SK-N-SH treated with all-trans-retinoic acid at 6 μM for 48 hours (cell line): ENCODE measurements at regions not wholly inside any gene's neighbourhood (a gene's known extent, or its start where the extent isn't known, plus 50 kb on each side); places are given as distances from the start of the nearest gene placed in this dataset.

Experiments used
- ISL1 ChIP-seq: fragments of 250-450 bp; sonication (Bioruptor Pico); IDR thresholded peaks from 2 replicates; pipeline ENCODE4 v2.1.2; 2022; ENCODE audit warnings: mild to moderate bottlenecking, moderate library complexity
- TCF4 ChIP-seq: fragments of 250-450 bp; sonication (Bioruptor Pico); IDR thresholded peaks from 2 replicates; pipeline ENCODE4 v1.8.0; 2021; ENCODE audit warnings: mild to moderate bottlenecking, moderate library complexity, borderline replicate concordance
- ZFP3 ChIP-seq: fragments of 250-450 bp; sonication (Bioruptor Pico); IDR thresholded peaks from 2 replicates; pipeline ENCODE4 v1.5.0; 2020; ENCODE audit warnings: mild to moderate bottlenecking, moderate library complexity
- ZFP30 ChIP-seq: fragments of 450-650 bp; formaldehyde crosslinking; IDR thresholded peaks from 2 replicates; pipeline ENCODE4 v1.5.0; 2022; ENCODE audit warnings: mild to moderate bottlenecking, moderate library complexity
- ZNF70 ChIP-seq: fragments of 450-650 bp; formaldehyde crosslinking; IDR thresholded peaks from 2 replicates; pipeline ENCODE4 v1.5.0; 2020; ENCODE audit warnings: mild to moderate bottlenecking, moderate library complexity
- TF ChIP-seq, protein P1 (sequence below): fragments of 250-450 bp; sonication (Bioruptor Pico); IDR thresholded peaks from 2 replicates; pipeline ENCODE4 v1.5.1; 2020; ENCODE audit warnings: low read depth, mild to moderate bottlenecking, moderate library complexity
- TF ChIP-seq, protein P2 (sequence below): fragments of 250-450 bp; sonication (Bioruptor Pico); IDR thresholded peaks from 2 replicates; pipeline ENCODE4 v1.8.0; 2020; ENCODE audit warnings: mild to moderate bottlenecking, moderate library complexity, borderline replicate concordance
- TF ChIP-seq, protein P3 (sequence below): fragments of 250-450 bp; sonication (Bioruptor Pico); IDR thresholded peaks from 2 replicates; pipeline ENCODE4 v1.8.0; 2021; ENCODE audit warnings: low read depth, mild to moderate bottlenecking, moderate library complexity, borderline replicate concordance
- TF ChIP-seq, protein P4 (sequence below): fragments of 250-450 bp; sonication (Bioruptor Pico); IDR thresholded peaks from 2 replicates; pipeline ENCODE4 v1.5.0; 2020; ENCODE audit warnings: mild to moderate bottlenecking, moderate library complexity
- TF ChIP-seq, protein P5 (sequence below): fragments of 250-450 bp; sonication (Bioruptor Pico); IDR thresholded peaks from 2 replicates; pipeline ENCODE4 v1.5.1; 2021; ENCODE audit warnings: mild to moderate bottlenecking, moderate library complexity

DNA sequence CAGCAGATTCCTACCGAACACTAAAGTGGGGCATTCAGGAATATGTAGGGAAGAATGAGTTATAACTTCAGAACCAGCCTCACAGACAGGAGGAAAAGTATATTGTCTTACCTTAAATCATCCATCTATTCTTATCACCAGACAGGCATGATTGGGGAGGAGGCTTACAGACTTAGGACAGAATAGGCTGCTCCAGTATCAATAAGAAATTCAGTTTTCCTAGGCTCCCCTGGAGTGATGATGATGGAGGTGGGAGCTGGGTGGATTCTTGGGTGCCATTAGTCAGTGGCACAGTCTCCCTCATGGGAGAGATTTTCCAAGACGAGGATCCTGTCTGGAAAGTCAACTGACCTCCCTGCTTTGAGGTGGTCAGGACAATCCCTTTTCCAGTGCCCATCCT is 225.0 kb downstream of the AASDHPPT start:
- TF ChIP-seq, protein P1, sequence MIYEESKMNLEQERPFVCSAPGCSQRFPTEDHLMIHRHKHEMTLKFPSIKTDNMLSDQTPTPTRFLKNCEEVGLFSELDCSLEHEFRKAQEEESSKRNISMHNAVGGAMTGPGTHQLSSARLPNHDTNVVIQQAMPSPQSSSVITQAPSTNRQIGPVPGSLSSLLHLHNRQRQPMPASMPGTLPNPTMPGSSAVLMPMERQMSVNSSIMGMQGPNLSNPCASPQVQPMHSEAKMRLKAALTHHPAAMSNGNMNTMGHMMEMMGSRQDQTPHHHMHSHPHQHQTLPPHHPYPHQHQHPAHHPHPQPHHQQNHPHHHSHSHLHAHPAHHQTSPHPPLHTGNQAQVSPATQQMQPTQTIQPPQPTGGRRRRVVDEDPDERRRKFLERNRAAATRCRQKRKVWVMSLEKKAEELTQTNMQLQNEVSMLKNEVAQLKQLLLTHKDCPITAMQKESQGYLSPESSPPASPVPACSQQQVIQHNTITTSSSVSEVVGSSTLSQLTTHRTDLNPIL: no peak
- TF ChIP-seq, protein P2, sequence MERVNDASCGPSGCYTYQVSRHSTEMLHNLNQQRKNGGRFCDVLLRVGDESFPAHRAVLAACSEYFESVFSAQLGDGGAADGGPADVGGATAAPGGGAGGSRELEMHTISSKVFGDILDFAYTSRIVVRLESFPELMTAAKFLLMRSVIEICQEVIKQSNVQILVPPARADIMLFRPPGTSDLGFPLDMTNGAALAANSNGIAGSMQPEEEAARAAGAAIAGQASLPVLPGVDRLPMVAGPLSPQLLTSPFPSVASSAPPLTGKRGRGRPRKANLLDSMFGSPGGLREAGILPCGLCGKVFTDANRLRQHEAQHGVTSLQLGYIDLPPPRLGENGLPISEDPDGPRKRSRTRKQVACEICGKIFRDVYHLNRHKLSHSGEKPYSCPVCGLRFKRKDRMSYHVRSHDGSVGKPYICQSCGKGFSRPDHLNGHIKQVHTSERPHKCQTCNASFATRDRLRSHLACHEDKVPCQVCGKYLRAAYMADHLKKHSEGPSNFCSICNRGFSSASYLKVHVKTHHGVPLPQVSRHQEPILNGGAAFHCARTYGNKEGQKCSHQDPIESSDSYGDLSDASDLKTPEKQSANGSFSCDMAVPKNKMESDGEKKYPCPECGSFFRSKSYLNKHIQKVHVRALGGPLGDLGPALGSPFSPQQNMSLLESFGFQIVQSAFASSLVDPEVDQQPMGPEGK: no peak
- no peak for TF ChIP-seq ZFP3 (CRISPR knock-in tag)
- TF ChIP-seq, protein P3, sequence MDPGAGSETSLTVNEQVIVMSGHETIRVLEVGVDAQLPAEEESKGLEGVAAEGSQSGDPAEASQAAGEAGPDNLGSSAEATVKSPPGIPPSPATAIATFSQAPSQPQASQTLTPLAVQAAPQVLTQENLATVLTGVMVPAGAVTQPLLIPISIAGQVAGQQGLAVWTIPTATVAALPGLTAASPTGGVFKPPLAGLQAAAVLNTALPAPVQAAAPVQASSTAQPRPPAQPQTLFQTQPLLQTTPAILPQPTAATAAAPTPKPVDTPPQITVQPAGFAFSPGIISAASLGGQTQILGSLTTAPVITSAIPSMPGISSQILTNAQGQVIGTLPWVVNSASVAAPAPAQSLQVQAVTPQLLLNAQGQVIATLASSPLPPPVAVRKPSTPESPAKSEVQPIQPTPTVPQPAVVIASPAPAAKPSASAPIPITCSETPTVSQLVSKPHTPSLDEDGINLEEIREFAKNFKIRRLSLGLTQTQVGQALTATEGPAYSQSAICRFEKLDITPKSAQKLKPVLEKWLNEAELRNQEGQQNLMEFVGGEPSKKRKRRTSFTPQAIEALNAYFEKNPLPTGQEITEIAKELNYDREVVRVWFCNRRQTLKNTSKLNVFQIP (CRISPR knock-in tag): no peak
- no peak for TF ChIP-seq TCF4 (CRISPR knock-in tag)
- TF ChIP-seq, protein P4, sequence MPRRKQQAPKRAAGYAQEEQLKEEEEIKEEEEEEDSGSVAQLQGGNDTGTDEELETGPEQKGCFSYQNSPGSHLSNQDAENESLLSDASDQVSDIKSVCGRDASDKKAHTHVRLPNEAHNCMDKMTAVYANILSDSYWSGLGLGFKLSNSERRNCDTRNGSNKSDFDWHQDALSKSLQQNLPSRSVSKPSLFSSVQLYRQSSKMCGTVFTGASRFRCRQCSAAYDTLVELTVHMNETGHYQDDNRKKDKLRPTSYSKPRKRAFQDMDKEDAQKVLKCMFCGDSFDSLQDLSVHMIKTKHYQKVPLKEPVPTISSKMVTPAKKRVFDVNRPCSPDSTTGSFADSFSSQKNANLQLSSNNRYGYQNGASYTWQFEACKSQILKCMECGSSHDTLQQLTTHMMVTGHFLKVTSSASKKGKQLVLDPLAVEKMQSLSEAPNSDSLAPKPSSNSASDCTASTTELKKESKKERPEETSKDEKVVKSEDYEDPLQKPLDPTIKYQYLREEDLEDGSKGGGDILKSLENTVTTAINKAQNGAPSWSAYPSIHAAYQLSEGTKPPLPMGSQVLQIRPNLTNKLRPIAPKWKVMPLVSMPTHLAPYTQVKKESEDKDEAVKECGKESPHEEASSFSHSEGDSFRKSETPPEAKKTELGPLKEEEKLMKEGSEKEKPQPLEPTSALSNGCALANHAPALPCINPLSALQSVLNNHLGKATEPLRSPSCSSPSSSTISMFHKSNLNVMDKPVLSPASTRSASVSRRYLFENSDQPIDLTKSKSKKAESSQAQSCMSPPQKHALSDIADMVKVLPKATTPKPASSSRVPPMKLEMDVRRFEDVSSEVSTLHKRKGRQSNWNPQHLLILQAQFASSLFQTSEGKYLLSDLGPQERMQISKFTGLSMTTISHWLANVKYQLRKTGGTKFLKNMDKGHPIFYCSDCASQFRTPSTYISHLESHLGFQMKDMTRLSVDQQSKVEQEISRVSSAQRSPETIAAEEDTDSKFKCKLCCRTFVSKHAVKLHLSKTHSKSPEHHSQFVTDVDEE (CRISPR knock-in tag): no peak
- no peak for TF ChIP-seq ZNF70 (CRISPR knock-in tag)
- TF ChIP-seq, protein P5, sequence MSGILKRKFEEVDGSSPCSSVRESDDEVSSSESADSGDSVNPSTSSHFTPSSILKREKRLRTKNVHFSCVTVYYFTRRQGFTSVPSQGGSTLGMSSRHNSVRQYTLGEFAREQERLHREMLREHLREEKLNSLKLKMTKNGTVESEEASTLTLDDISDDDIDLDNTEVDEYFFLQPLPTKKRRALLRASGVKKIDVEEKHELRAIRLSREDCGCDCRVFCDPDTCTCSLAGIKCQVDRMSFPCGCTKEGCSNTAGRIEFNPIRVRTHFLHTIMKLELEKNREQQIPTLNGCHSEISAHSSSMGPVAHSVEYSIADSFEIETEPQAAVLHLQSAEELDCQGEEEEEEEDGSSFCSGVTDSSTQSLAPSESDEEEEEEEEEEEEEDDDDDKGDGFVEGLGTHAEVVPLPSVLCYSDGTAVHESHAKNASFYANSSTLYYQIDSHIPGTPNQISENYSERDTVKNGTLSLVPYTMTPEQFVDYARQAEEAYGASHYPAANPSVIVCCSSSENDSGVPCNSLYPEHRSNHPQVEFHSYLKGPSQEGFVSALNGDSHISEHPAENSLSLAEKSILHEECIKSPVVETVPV (CRISPR knock-in tag): no peak
- TF ChIP-seq ISL1 (CRISPR knock-in tag): no peak
- no peak for TF ChIP-seq ZFP30 (CRISPR knock-in tag)
